Dedifferentiated amniotic fluid mesenchymal stem cell (primary cell): ENCODE measurements at regions not wholly inside any gene's neighbourhood (a gene's known extent, or its start where the extent isn't known, plus 50 kb on each side); places are given as distances from the start of the nearest gene placed in this dataset.
"Not testable (repeated sequence)": the region's sequence is repeated elsewhere in the genome, so short reads cannot be mapped to it uniquely, and the experiment has no call there.

Experiments used
- DNase-seq: peaks from one replicate; pipeline ENCODE4 v3.0.0-alpha.2; 2016; ENCODE audit errors: extremely low spot score

DNA sequence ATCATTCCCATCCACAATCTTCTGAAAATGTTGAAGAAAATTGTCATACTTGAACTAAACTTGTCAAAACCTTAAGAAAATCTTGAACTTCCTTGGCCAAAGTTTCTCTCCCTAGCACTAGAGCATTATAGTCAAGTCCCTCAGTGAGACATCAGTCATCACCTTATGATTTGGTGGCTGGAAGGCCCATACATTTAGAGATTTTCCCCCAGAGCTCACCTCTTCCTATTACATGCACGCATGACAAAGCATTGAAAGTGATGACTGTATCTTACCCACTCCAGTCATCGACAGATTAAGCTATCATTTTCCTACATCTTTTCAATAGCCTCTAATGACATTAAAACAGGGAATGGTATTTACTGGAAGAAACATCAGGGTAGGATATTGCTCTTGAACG, 948.8 kb downstream of the TMEM121 start:
- not testable (repeated sequence) for DNase-seq

DNA sequence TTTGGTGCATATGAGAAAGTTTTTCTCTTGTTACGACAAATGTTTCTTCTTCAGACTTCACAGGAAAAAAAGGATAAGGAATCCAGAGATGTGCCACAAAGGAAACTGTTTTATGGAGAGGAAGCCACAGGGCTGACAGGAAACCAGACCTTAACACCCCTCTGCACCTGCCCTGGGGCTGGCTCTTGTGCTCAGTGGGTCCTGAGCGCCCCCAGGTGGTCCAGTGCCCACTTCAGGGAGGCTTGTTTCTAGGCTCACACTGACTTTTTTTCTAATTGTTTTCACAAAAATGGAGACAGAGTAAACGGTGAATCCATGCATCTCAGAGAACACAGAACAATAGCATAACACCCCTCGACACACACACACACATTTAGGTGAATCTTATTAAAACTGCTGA, 951.2 kb downstream of the TMEM121 start:
- DNase-seq = not testable (repeated sequence)

DNA sequence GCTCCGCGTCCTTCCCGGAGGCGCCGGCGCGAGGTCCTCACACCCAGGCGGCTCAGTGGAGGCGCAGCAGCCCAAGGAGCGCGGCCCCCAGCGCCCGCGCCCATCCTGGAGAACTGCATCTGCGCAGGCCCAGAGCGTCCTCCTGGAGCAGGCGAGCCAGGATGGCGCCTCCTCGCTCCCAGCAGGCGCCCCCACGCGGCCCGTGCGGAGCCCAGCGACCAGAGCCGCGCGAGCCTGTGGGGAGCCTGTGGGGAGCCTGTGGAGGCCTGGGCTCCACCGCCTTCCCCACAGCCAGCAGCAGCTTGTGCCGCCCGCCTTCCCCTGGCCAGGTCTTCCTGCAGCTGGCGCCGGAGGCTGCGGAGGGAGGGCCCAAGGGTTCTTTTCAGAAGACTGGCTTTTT, 953.9 kb downstream of the TMEM121 start:
- not testable (repeated sequence) for DNase-seq

DNA sequence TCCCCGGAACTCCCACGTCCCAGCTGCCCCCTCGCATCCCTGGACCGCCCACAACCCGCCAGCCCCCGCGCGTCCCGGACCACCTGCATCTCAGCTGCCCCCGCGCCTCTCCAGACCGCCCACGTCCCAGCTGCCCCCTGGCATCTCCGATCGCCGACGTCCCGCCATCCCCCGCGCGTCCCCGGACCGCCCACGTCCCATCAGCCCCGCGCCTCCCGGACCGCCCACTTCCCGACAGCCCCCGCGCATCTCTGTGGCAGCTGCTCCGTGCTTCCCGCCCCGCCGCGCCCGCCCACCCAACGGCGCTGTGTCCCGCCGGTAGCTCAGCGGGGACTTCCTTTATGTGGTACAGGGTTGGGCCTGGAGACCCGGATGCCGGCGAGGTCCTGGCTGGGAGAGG, 955.8 kb downstream of the TMEM121 start:
- DNase-seq = not testable (repeated sequence)

DNA sequence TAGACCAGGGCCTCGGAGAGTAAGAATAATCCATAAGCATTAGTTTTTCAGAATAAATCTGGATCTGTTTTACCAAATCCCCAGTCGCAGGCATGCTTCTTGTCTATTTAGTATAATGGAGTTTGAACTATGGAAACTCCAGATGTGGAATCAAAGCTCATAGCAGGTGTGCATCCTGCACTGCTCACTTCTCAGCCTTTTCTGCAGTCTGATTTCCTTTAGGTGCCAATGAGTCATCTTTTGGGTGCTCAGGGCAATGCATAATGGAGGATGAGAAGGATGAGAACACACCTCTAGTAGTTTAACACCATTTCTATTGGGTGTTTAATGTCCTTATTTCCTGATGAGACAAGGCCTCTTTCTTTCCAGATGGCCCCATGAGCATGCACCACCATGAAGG, 961.2 kb downstream of the TMEM121 start:
- no peak for DNase-seq

DNA sequence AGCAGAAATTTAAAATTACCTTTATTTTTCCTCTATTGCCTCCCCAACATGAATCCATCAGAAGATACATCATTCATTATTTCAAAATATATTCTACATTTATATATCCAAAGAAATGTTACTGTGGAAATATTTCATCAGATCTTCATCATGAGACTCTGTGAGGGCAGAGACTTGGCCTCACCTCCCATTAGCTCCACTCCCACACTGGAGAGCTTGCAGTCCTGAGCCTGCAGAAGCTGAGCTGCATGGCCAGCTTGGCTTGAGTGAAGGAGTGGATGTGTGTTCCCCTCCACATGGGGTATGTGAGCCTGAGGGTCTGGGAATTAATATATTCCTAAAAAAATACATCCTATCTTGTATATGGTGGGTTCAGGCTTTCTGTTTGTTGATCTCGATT, 961.9 kb downstream of the TMEM121 start:
- DNase-seq = no peak

DNA sequence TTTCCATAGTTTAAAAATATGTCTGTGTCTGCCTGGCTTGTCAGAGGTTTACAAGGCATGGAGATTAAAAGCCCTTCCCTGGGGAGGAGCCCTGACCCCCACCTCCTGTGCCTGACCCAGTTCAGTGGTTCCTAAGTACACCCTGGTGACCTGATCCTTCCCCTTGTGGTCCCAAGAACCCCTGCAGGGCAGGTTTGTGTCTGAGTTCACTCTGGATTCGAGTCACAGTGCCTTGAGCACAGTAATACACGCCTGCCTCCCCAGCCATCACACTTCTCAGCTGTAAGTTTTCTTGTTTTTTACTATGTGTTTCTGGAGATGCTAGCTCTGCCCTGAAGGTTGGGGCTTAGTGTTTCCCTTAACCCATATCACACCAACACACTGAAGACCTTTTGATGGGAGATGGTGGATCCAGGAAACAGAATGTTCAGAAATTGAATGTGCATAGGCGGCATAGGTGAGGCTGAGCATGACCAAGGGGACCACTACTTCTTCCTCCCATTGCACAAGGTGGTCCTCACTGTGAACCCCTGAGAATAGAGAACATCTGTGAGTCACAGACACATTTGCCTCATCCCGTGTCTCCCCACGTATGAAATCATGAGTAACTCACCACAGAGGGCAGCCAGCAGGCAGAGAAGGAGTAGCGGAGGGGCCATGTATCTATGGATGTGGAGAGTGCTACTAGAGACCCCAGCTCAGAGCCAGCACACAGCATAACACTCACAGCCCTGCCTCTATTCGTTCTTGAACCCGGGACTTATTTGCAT, 962.9 kb downstream of the TMEM121 start:
- DNase-seq = no peak

DNA sequence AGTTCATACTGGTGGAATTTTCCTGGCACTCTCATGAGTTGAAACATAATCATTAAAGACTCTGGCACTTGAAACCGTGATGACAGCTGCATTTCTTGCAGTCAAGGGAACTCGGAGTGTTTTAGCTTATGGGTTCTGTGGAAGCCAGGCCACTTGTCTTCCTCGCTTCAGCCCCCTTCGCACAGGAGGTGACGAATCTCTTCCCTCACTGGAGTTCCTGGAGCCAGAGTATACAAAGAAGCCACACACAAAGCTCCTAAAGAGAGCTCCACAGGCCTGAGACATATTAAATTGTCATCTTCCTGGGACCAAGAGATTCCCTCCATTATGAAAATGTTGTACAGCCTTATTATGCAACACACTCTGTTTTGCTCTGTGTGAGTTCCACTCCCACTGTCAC, 964.1 kb downstream of the TMEM121 start:
- DNase-seq = no peak

DNA sequence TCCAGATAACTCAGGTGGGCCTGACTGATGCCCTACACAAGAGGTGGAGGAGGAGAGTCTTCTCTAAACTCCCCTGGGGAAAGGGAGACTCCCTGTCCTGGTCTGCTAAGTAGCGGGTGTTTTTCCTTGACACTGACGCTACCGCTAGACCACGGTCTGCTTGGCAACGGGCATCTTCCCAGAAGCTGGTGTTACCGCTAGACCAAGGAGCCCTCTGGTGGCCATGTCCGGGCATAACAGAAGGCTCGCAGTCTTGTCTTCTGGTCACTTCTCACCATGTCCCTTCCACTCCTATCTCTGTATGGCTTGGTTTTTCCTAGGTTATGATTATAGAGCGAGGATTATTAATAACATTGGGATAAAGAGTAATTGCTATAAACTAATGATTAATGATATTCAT, 965.5 kb downstream of the TMEM121 start:
- DNase-seq = no peak

DNA sequence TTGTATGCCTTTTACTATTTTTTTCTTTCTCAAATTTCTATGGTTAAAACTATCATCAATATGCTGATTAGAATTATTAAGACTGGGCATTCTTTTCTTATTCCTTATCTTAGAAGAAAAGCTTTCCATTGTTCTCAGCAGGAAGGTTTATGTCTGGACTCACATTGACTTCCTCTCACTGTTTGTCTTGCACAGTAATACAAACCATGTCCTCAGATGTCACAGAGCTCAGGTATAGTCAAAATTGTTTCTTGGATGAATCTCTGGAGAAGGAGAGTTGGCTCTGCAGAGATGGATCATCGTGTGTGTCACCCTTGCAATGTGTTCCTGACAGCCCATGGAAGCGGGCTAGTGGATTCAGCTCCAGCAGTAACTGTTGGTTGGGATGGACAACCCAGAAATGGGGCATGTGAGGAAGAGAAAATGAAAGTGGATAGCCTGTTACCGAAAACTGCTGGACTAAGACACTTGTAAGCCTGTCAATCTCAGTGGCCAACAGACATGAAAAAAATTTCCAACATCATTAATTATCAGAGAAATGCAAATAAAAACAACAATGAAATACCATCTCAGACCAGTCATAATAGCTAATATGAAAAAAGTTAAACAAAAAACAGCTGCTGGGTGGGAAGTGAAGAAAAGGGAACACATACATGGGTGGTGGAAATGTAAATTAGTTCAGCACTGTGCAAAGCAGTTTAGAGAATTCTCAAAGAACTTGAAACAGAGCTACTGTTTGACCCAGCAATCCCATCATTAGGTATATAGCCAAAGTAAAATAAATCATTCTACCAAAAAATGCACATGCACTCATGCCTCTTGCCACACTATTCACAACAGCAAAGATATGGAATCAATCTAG, 967.8 kb downstream of the TMEM121 start:
- DNase-seq = no peak

DNA sequence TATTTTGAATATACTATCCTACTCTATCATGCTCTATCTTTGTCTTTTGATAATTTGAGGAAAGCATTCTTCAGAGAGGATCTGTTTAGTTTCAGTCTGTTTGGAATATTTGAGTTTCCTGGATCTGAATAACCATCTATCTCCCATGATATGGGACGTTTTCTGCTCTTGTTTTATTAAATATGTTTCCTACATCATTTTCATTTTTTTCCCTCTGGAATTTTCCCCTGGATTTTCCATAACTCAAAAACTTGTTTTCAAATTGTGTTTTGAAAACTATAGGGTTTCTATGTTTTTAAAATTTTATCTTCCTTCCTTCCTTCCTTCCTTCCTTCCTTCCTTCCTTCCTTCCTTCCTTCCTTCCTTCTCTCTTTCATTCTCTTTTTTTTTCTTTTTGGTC, 974.2 kb downstream of the TMEM121 start:
- no peak for DNase-seq

DNA sequence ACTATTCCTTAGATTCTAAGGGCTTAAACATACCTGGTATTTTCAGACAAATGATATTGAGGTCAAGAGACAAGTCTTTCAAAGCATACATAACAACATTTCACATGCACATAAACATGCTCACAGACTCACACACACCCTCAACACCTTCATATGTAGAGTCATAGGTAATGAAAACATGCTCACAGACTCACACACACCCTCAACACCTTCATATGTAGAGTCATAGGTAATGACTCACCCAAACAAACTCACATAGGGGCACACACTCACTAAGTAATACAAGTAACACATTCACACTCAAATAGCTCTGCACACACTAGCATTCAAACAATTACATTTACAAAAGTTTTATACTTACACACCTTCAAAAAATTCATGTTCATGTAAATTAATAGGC, 975.5 kb downstream of the TMEM121 start:
- DNase-seq = no peak

DNA sequence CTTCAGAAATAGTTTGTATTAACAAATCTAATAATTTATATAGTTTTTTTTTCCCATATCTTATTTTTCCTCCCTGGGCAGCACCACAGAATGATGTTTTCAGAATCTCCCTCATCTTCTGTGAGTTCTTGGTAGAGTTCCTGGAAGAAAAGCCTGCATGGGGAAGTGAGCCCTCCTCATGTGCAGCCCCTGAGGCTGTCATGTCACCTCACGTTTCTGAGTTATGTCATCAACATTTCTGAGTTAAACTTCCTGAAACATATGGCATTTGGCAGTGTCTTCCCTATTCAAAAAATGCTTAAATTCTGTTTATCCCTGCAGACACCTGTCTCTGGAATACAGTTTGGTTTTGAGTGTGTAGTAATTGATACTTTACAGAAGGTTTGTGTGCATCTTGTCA, 979.0 kb downstream of the TMEM121 start:
- DNase-seq = no peak

DNA sequence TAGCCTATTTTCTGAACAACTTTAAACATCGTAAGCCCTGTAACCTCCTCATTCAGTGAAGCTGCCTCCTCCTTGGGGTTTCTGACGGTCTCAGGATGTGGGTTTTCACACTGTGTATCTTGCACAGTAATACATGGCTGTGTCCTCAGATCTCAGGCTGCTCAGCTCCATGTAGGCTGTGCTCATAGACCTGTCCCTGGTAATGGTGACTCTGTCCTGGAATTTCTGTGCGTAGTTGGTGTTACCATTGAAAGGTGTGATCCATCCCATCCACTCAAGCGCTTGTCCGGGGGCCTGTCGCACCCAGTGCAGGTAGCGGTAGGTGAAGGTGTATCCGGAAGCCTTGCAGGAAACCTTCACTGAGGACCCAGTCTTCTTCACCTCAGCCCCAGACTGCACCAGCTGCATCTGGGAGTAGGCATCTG, 980.5 kb downstream of the TMEM121 start:
- no peak for DNase-seq

DNA sequence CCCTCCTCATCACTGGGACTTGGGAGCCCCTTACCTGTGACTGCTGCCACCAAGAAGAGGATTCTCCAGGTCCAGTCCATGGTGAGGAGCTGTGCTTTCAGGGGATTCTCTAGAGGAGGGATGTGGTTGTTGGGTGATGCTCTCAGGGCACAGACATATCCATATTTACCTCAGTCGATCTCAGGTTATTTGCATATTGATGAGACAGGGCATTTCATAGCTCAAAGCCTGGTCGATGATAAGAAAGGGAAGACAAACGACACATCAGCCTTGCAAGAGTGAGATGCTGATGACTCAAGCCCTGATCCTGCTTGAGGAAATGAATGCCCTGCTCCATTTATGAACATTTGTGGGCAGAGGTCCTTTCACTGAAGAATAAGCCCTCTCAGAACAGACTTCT, 981.0 kb downstream of the TMEM121 start:
- DNase-seq = no peak

DNA sequence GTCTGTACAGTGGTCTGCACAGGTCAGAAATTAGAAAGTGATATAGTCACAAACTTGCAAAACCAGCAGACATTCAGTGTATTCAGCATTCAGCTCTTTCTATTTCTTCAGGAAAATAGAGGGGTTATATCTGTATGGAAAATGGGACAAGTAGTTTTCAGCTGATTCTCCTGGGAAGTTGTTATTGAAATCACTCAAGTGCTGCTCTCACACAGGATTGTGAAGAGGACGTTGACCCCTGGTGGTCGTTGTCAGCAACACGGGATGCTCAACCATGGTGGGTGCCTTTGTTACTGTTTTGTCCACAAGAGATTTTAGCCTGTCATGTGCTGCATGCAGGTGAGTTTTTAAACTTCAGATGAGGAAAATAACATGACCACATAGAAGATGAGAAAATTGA, 981.8 kb downstream of the TMEM121 start:
- DNase-seq = no peak

DNA sequence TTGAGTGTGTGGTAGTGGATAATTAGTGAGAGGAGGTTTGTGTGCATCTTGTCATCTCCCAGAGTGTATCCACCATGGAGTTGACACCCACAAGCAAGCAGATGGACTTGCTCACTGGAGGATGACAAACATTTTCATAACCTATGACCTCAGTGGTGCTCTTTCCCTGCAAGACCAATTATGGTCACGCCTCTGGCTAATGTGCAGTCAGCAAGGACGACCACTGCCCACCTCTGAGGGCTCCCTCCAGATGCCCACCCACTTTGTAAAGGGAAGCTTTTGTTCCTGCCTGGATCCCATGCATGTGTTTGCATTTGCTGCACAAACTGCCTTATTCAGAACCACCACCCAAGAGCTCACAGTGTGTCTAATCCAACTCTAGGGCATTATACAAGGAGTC, 982.8 kb downstream of the TMEM121 start:
- no peak for DNase-seq

DNA sequence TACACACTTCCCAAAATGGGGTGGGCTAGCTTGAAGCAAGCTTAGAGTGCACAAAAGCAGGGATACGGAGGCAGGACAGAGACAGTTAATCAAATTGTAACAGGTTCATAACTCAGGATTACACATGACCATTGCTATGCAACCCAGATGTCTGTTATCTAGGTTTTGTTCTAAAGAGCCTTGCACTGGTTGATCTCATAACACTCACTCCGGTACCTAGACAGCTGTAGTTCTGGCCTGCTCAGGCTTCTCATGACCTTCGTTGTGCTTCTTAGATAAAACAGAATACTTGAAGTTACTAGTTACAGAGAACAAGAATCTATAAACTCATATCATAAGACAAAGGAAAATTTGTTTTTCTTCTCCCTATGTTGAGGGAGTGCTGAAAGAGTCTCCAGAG, 983.4 kb downstream of the TMEM121 start:
- no peak for DNase-seq

DNA sequence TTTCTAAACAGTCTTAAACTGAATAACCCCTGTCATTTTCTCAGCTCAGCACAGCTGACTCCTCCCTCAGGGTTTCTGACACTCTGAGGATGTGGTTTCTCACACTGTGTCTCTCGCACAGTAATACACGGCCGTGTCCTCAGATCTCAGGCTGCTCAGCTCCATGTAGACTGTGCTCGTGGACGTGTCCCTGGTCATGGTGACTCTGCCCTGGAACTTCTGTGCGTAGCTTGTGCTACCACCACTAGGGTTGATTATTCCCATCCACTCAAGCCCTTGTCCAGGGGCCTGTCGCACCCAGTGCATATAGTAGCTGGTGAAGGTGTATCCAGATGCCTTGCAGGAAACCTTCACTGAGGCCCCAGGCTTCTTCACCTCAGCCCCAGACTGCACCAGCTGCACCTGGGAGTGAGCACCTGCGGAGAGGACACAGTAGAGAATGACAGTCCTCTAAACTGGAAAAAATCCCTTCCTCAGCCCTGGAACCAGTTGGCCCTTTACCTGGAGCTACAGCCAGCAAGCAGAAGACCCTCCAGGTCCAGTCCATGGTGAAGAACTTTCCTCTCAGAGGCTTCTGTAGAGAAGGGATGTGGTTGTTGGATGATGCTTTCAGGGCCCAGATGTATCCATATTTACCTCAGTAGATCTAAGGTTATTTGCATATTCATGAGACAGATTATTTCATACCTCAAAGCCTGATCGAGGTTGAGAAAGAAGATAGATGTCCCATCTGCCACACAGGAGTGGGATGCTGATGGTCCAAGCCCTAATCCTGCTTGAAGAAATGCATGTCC, 984.8 kb downstream of the TMEM121 start:
- no peak for DNase-seq

DNA sequence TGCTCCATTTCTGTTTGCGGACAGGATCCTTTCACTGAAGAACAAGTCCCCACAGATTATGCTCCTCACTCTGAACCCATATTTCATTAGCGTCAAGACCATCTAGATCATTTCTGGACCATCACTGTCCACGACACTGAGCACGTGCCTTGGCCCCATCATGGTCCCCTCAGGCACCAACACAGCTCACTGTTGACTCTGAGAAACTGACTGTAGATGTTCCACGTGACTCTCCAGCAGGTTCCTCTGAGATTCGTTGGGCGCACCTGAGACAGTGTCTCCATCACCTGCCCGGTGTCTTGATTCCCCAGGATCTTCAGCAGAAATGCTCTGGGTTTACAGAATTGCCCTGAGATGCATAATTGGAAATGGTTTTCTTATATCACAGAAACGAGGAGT, 985.4 kb downstream of the TMEM121 start:
- DNase-seq = no peak

DNA sequence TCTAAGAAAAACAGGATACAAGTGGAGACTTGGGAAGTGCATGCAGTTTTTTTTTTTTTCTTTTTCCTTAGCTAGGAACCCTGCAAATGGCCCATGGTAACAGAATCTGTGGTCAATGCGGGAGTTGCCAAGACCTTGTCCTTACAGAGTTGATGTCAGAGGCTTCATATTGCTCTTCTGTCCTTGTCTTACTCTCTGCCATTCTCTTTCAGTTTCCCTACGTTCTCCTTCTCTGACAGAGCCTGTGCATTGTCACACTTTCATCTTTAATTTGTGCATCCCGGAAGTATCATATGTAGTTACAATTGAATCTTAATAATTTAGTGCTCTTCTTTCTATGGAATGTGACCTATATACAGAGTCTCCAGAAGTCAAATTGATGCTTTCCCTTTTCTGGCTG, 986.9 kb downstream of the TMEM121 start:
- no peak for DNase-seq
